HG03575 (cell line): ENCODE measurements at regions not wholly inside any gene's neighbourhood (a gene's known extent, or its start where the extent isn't known, plus 50 kb on each side); places are given as distances from the start of the nearest gene placed in this dataset.
"Not testable (repeated sequence)": the region's sequence is repeated elsewhere in the genome, so short reads cannot be mapped to it uniquely, and the experiment has no call there.

Source experiments
- ATAC-seq: cut with Tn5 transposase; IDR thresholded peaks from one replicate; pipeline ENCODE4 v1.9.1; 2021; ENCODE audit not compliant: unreplicated experiment, insufficient number of reproducible peaks, low FRiP score; ENCODE audit errors: extremely low read depth

GRCh38 chr2:145546091-145546490 is 1026.2 kb upstream of the ZEB2 start:
- ATAC-seq: no peak

GRCh38 chr2:145543856-145544255 is 1023.9 kb upstream of the ZEB2 start:
- no peak for ATAC-seq

GRCh38 chr2:145543155-145543554 is 1023.2 kb upstream of the ZEB2 start:
- no peak for ATAC-seq

GRCh38 chr2:145541028-145541427 is 1021.1 kb upstream of the ZEB2 start:
- ATAC-seq: no peak

GRCh38 chr2:145538661-145539350 is 1018.9 kb upstream of the ZEB2 start:
- no peak for ATAC-seq

- ATAC-seq: no peak
Observed at GRCh38 chr2:145530653-145531052, 1010.7 kb upstream of the ZEB2 start.

- no peak for ATAC-seq
Observed at GRCh38 chr2:145524836-145525235, 1004.9 kb upstream of the ZEB2 start.

- ATAC-seq: no peak
Observed at GRCh38 chr2:145524303-145524702, 1004.4 kb upstream of the ZEB2 start.

- ATAC-seq: not testable (repeated sequence)
Observed at GRCh38 chr2:145519254-145519653, 999.3 kb upstream of the ZEB2 start.

- no peak for ATAC-seq
Observed at GRCh38 chr2:145511946-145512345, 992.0 kb upstream of the ZEB2 start.

- no peak for ATAC-seq
Observed at GRCh38 chr2:145503511-145503910, 983.6 kb upstream of the ZEB2 start.

- no peak for ATAC-seq
Observed at GRCh38 chr2:145501920-145502319, 982.0 kb upstream of the ZEB2 start.

GRCh38 chr2:145495590-145495989 is 975.7 kb upstream of the ZEB2 start:
- ATAC-seq: no peak

- no peak for ATAC-seq
Observed at GRCh38 chr2:145494441-145494840, 974.5 kb upstream of the ZEB2 start.

GRCh38 chr2:145488571-145488970 is 968.7 kb upstream of the ZEB2 start:
- ATAC-seq: no peak

- no peak for ATAC-seq
Observed at GRCh38 chr2:145484448-145485097, 964.7 kb upstream of the ZEB2 start.

GRCh38 chr2:145483854-145484253 is 963.9 kb upstream of the ZEB2 start:
- ATAC-seq: no peak

GRCh38 chr2:145481334-145481922 is 961.5 kb upstream of the ZEB2 start:
- ATAC-seq: no peak

- no peak for ATAC-seq
Observed at GRCh38 chr2:145464866-145465265, 944.9 kb upstream of the ZEB2 start.

GRCh38 chr2:145460112-145460511 is 940.2 kb upstream of the ZEB2 start:
- no peak for ATAC-seq
